Embryonic facial prominence (tissue), 1 donor: ENCODE measurements at regions not wholly inside any gene's neighbourhood (a gene's known extent, or its start where the extent isn't known, plus 50 kb on each side); places are given as distances from the start of the nearest gene placed in this dataset.

Source experiments
- DNase-seq: peaks from one replicate; pipeline ENCODE4 v3.0.0-alpha.2; 2016; ENCODE audit errors: extremely low spot score

- DNase-seq = no peak
Measured at GRCh38 chr4:137075586-137075985, 456.7 kb downstream of the PCDH18 start.

GRCh38 chr4:137070614-137071013, 461.7 kb downstream of the PCDH18 start:
- no peak for DNase-seq

GRCh38 chr4:137069473-137069872, 462.8 kb downstream of the PCDH18 start:
- DNase-seq = no peak

GRCh38 chr4:137067735-137068134, 464.6 kb downstream of the PCDH18 start:
- no peak for DNase-seq

- DNase-seq = no peak
Measured at GRCh38 chr4:137065311-137065710, 467.0 kb downstream of the PCDH18 start.

GRCh38 chr4:137063961-137064360, 468.3 kb downstream of the PCDH18 start:
- DNase-seq = no peak

- DNase-seq = no peak
Measured at GRCh38 chr4:137043184-137043583, 489.1 kb downstream of the PCDH18 start.

- DNase-seq = no peak
Measured at GRCh38 chr4:137039370-137039769, 492.9 kb downstream of the PCDH18 start.

- no peak for DNase-seq
Measured at GRCh38 chr4:137032222-137032621, 500.1 kb downstream of the PCDH18 start.

GRCh38 chr4:137029026-137029425, 503.3 kb downstream of the PCDH18 start:
- DNase-seq = no peak

- no peak for DNase-seq
Measured at GRCh38 chr4:137025484-137026059, 506.7 kb downstream of the PCDH18 start.

- DNase-seq = no peak
Measured at GRCh38 chr4:137015426-137016409, 516.6 kb downstream of the PCDH18 start.

GRCh38 chr4:137000432-137000831, 531.9 kb downstream of the PCDH18 start:
- DNase-seq = no peak

GRCh38 chr4:136992032-136992431, 540.3 kb downstream of the PCDH18 start:
- DNase-seq = no peak

- DNase-seq = no peak
Measured at GRCh38 chr4:136985683-136986082, 546.6 kb downstream of the PCDH18 start.

GRCh38 chr4:136967069-136967468, 565.2 kb downstream of the PCDH18 start:
- DNase-seq = no peak

GRCh38 chr4:136965478-136965877, 566.8 kb downstream of the PCDH18 start:
- no peak for DNase-seq

GRCh38 chr4:136962868-136963267, 569.4 kb downstream of the PCDH18 start:
- no peak for DNase-seq

- DNase-seq = no peak
Measured at GRCh38 chr4:136946307-136946907, 585.9 kb downstream of the PCDH18 start.

GRCh38 chr4:136939781-136940180, 592.5 kb downstream of the PCDH18 start:
- no peak for DNase-seq

- DNase-seq = no peak
Measured at GRCh38 chr4:136935871-136936270, 596.4 kb downstream of the PCDH18 start.

GRCh38 chr4:136935305-136935704, 597.0 kb downstream of the PCDH18 start:
- no peak for DNase-seq

- DNase-seq = no peak
Measured at GRCh38 chr4:136934601-136935000, 597.7 kb downstream of the PCDH18 start.
